ENCODE measurements at regions not wholly inside any gene's neighbourhood (a gene's known extent, or its start where the extent isn't known, plus 50 kb on each side); places are given as distances from the start of the nearest gene placed in this dataset.

GRCh38 chr5:98214240-98215051 lies 559.0 kb upstream of the RGMB start:
- Mint-ChIP-seq H3K4me3 (ENCODE audit: unreplicated experiment) (no peak overlapping the region), H3K9me3 (ENCODE audit: unreplicated experiment) (no peaks in the 10 kb centered on the region), H3K27me3 (ENCODE audit: insufficient read depth, unreplicated experiment) (no peaks in the 10 kb centered on the region), H3K27ac (ENCODE audit: unreplicated experiment) (no peak overlapping the region), H3K4me1 (ENCODE audit: low read depth, unreplicated experiment) (no peaks in the 10 kb centered on the region), H3K36me3 (ENCODE audit: insufficient read depth, unreplicated experiment) (no peaks in the 10 kb centered on the region)
- intact Hi-C loops (cut with micrococcal nuclease; ENCODE audit: unreplicated experiment), result no loop called here
- Histone ChIP-seq H3K36me3 (ENCODE audit: control insufficient read depth, insufficient read depth, low read length) (no peaks in the 10 kb centered on the region), H3K27me3 (replicated peaks; ENCODE audit: control insufficient read depth, insufficient read depth, low read length) (no peaks in the 10 kb centered on the region), H3K4me3 (ENCODE audit: low read depth, low read length) (no peak overlapping the region), H3K9me3 (no peaks in the 10 kb centered on the region), H3K4me1 (no peaks in the 10 kb centered on the region)
- BruUV-seq (replicated peaks), result no TSS peak
- DNase-seq, result no peak
- ChIA-PET CTCF (no interaction called here), POLR2A (no interaction called here)
- TF ChIP-seq, protein P1, sequence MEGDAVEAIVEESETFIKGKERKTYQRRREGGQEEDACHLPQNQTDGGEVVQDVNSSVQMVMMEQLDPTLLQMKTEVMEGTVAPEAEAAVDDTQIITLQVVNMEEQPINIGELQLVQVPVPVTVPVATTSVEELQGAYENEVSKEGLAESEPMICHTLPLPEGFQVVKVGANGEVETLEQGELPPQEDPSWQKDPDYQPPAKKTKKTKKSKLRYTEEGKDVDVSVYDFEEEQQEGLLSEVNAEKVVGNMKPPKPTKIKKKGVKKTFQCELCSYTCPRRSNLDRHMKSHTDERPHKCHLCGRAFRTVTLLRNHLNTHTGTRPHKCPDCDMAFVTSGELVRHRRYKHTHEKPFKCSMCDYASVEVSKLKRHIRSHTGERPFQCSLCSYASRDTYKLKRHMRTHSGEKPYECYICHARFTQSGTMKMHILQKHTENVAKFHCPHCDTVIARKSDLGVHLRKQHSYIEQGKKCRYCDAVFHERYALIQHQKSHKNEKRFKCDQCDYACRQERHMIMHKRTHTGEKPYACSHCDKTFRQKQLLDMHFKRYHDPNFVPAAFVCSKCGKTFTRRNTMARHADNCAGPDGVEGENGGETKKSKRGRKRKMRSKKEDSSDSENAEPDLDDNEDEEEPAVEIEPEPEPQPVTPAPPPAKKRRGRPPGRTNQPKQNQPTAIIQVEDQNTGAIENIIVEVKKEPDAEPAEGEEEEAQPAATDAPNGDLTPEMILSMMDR (IDR thresholded peaks at IDR 0.05; ENCODE audit: insufficient read depth in 1 of 2, low read depth in 1 of 2, low read length in 1 of 2, severe bottlenecking in 1 of 2, unreplicated experiment in 1 of 2), result no peak

GRCh38 chr5:98217138-98217537 lies 556.3 kb upstream of the RGMB start:
- CTCF ChIA-PET, result no interaction called here
- no peaks in the 10 kb centered on the region for H3K36me3 ChIP-seq (ENCODE audit: control insufficient read depth, insufficient read depth, low read length)
- no TSS peak for BruUV-seq (replicated peaks)
- H3K27me3 ChIP-seq (replicated peaks; ENCODE audit: control insufficient read depth, insufficient read depth, low read length), result no peaks in the 10 kb centered on the region
- intact Hi-C loops (cut with micrococcal nuclease; ENCODE audit: unreplicated experiment), result no loop called here
- H3K27me3 Mint-ChIP-seq (ENCODE audit: insufficient read depth, unreplicated experiment), result no peaks in the 10 kb centered on the region
- H3K4me1 Mint-ChIP-seq (ENCODE audit: low read depth, unreplicated experiment), result no peaks in the 10 kb centered on the region
- no peak overlapping the region for H3K4me3 ChIP-seq (ENCODE audit: low read depth, low read length)
- H3K27ac Mint-ChIP-seq (ENCODE audit: unreplicated experiment), result no peak overlapping the region
- H3K9me3 ChIP-seq, result no peaks in the 10 kb centered on the region
- no peak for DNase-seq
- no peaks in the 10 kb centered on the region for H3K9me3 Mint-ChIP-seq (ENCODE audit: unreplicated experiment)
- no peak overlapping the region for H3K4me3 Mint-ChIP-seq (ENCODE audit: unreplicated experiment)
- TF ChIP-seq, protein P1 (IDR thresholded peaks at IDR 0.05; ENCODE audit: insufficient read depth in 1 of 2, low read depth in 1 of 2, low read length in 1 of 2, severe bottlenecking in 1 of 2, unreplicated experiment in 1 of 2), result no peak
- no peaks in the 10 kb centered on the region for H3K36me3 Mint-ChIP-seq (ENCODE audit: insufficient read depth, unreplicated experiment)
- POLR2A ChIA-PET, result no interaction called here
- H3K4me1 ChIP-seq, result no peaks in the 10 kb centered on the region

GRCh38 chr5:98218838-98219237 lies 554.6 kb upstream of the RGMB start:
- H3K4me1 Mint-ChIP-seq (ENCODE audit: low read depth, unreplicated experiment), result no peaks in the 10 kb centered on the region
- H3K9me3 Mint-ChIP-seq (ENCODE audit: unreplicated experiment), result no peaks in the 10 kb centered on the region
- TF ChIP-seq, protein P1 (IDR thresholded peaks at IDR 0.05; ENCODE audit: insufficient read depth in 1 of 2, low read depth in 1 of 2, low read length in 1 of 2, severe bottlenecking in 1 of 2, unreplicated experiment in 1 of 2), result no peak
- H3K4me3 Mint-ChIP-seq (ENCODE audit: unreplicated experiment), result no peak overlapping the region
- DNase-seq, result no peak
- ChIA-PET POLR2A (no interaction called here), CTCF (no interaction called here)
- no peaks in the 10 kb centered on the region for H3K27me3 Mint-ChIP-seq (ENCODE audit: insufficient read depth, unreplicated experiment)
- H3K9me3 ChIP-seq, result no peaks in the 10 kb centered on the region
- BruUV-seq (replicated peaks), result no TSS peak
- H3K36me3 Mint-ChIP-seq (ENCODE audit: insufficient read depth, unreplicated experiment), result no peaks in the 10 kb centered on the region
- no peak overlapping the region for H3K4me3 ChIP-seq (ENCODE audit: low read depth, low read length)
- intact Hi-C loops (cut with micrococcal nuclease; ENCODE audit: unreplicated experiment), result no loop called here
- H3K4me1 ChIP-seq, result no peaks in the 10 kb centered on the region
- H3K27ac Mint-ChIP-seq (ENCODE audit: unreplicated experiment), result no peak overlapping the region
- no peaks in the 10 kb centered on the region for H3K27me3 ChIP-seq (replicated peaks; ENCODE audit: control insufficient read depth, insufficient read depth, low read length)
- no peaks in the 10 kb centered on the region for H3K36me3 ChIP-seq (ENCODE audit: control insufficient read depth, insufficient read depth, low read length)
